ENCODE measurements at regions not wholly inside any gene's neighbourhood (a gene's known extent, or its start where the extent isn't known, plus 50 kb on each side); places are given as distances from the start of the nearest gene placed in this dataset.

GRCh38 chr14:66330228-66330627, 155.9 kb upstream of the CCDC196 start:
- TF ChIP-seq BACH2 (CRISPR knock-in tag; IDR thresholded peaks at IDR 0.05; ENCODE audit: borderline replicate concordance) (no peak), TOX (CRISPR knock-in tag; IDR thresholded peaks at IDR 0.05; ENCODE audit: borderline replicate concordance) (no peak), ZNF8 (CRISPR knock-in tag; IDR thresholded peaks at IDR 0.05) (no peak), ZFP30 (CRISPR knock-in tag; IDR thresholded peaks at IDR 0.05) (no peak), PPARA (CRISPR knock-in tag; IDR thresholded peaks at IDR 0.05; ENCODE audit: borderline replicate concordance) (no peak), TSHZ2 (CRISPR knock-in tag; IDR thresholded peaks at IDR 0.05) (no peak), ARNTL (CRISPR knock-in tag; IDR thresholded peaks at IDR 0.05; ENCODE audit: borderline replicate concordance, low read depth) (no peak), OSR1 (CRISPR knock-in tag; IDR thresholded peaks at IDR 0.05) (no peak), RARB (CRISPR knock-in tag; IDR thresholded peaks at IDR 0.05) (no peak), SNAI2 (CRISPR knock-in tag; IDR thresholded peaks at IDR 0.05) (no peak), CSRNP3 (CRISPR knock-in tag; IDR thresholded peaks at IDR 0.05) (no peak), POU6F1 (CRISPR knock-in tag; IDR thresholded peaks at IDR 0.05; ENCODE audit: borderline replicate concordance, low read depth) (no peak), ZC3H10 (CRISPR knock-in tag; IDR thresholded peaks at IDR 0.05) (no peak)

Data from SK-N-SH treated with all-trans-retinoic acid at 6 μM for 48 hours (cell line).